GM06990 (cell line): ENCODE measurements at regions not wholly inside any gene's neighbourhood (a gene's known extent, or its start where the extent isn't known, plus 50 kb on each side); places are given as distances from the start of the nearest gene placed in this dataset.

Source experiments
- DNase-seq: peaks from one replicate; pipeline ENCODE4 v3.0.0-alpha.2; 2011; ENCODE audit not compliant: insufficient read length; ENCODE audit errors: extremely low read depth
- H3K27me3 ChIP-seq: replicated peaks from 2 replicates; pipeline ENCODE4 v1.6.0; 2011; ENCODE audit warnings: low read length; ENCODE audit not compliant: control insufficient read depth, insufficient read depth
- H3K36me3 ChIP-seq: 2 replicates; pipeline ENCODE4 v1.5.1; 2011; ENCODE audit warnings: low read length; ENCODE audit not compliant: control insufficient read depth, insufficient read depth
- H3K4me3 ChIP-seq: replicated peaks from 2 replicates; pipeline ENCODE4 v1.5.1; 2011; ENCODE audit warnings: low read depth, mild to moderate bottlenecking, control low read depth, low read length
- TF ChIP-seq, protein P1 (sequence below): IDR thresholded peaks from 2 replicates; pipeline ENCODE4 v1.5.1; 2011; ENCODE audit warnings: low read length, control low read depth, mild to moderate bottlenecking, inconsistent platforms; ENCODE audit not compliant: insufficient read depth, poor library complexity, severe bottlenecking

DNA sequence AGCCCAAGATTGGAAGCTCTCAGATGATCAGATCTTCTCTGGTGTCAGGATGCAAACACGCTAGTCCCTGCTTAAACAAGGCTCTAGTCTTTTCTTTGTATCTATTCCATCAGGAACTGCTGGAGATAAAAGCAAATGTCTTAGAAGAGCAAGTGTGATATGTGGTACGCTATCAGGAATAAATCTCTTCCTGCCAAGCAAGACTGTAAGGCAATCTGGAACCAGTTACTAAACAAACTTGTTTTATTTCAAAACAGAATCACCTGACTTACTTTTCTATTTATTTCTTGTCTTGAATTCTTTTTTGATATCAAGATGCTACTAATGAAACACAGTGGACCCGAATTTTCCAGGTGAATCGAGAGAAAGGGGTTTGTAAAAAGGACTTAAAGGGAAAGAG is 139.9 kb upstream of the ZNF644 start:
- H3K36me3 ChIP-seq: no peaks in the 10 kb centered on the region
- H3K4me3 ChIP-seq: no peak overlapping the region
- DNase-seq: no peak
- no peaks in the 10 kb centered on the region for H3K27me3 ChIP-seq
- TF ChIP-seq, protein P1, sequence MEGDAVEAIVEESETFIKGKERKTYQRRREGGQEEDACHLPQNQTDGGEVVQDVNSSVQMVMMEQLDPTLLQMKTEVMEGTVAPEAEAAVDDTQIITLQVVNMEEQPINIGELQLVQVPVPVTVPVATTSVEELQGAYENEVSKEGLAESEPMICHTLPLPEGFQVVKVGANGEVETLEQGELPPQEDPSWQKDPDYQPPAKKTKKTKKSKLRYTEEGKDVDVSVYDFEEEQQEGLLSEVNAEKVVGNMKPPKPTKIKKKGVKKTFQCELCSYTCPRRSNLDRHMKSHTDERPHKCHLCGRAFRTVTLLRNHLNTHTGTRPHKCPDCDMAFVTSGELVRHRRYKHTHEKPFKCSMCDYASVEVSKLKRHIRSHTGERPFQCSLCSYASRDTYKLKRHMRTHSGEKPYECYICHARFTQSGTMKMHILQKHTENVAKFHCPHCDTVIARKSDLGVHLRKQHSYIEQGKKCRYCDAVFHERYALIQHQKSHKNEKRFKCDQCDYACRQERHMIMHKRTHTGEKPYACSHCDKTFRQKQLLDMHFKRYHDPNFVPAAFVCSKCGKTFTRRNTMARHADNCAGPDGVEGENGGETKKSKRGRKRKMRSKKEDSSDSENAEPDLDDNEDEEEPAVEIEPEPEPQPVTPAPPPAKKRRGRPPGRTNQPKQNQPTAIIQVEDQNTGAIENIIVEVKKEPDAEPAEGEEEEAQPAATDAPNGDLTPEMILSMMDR: no peak

- no peaks in the 10 kb centered on the region for H3K27me3 ChIP-seq
- TF ChIP-seq, protein P1: no peak
- no peaks in the 10 kb centered on the region for H3K36me3 ChIP-seq
- no peak for DNase-seq
- no peak overlapping the region for H3K4me3 ChIP-seq
Observed at GRCh38 chr1:91161166-91161565, 139.3 kb upstream of the ZNF644 start.

DNA sequence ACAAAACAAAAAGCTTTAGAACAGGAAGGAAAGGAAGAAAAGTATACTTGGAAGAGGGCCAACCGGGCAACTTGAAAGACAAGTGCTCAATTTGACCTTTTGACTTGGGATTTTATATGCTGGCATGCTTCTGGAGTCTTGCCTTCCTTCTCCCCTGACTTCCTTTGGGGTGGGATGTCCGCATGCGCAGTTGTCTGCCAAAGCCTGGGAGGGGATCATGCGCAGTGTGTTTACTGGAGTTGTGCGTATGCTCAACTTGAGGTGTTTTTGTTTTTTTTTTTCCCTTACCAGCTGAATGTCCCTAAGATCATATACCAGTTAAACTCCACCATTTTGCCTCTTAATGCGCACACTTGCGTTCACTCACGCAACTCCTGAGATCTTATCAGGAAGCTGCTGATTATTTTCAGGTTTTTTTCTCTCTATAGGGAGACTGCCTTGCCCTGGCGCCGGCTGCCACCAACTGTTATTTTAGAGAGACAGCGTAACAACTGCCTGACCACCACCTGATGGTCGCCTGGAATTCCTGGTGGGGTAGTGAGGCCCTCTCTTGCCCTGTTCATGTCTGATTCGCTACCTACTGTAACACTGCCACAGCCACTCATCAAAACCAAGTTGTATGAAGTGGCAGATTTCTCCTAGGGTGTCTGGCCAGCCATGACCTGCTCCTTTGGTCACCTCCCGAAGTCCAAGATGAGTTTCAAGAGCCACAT is 138.7 kb upstream of the ZNF644 start:
- Histone ChIP-seq H3K36me3 (no peaks in the 10 kb centered on the region), H3K4me3 (no peak overlapping the region), H3K27me3 (no peaks in the 10 kb centered on the region)
- TF ChIP-seq, protein P1: no peak
- DNase-seq: no peak

- DNase-seq: no peak
- Histone ChIP-seq H3K27me3 (no peaks in the 10 kb centered on the region), H3K36me3 (no peaks in the 10 kb centered on the region), H3K4me3 (no peak overlapping the region)
- TF ChIP-seq, protein P1: no peak
Observed at GRCh38 chr1:91153341-91153740, 131.5 kb upstream of the ZNF644 start.

- H3K36me3 ChIP-seq: no peaks in the 10 kb centered on the region
- TF ChIP-seq, protein P1: no peak
- H3K4me3 ChIP-seq: no peak overlapping the region
- DNase-seq: no peak
- H3K27me3 ChIP-seq: no peaks in the 10 kb centered on the region
Observed at GRCh38 chr1:91152331-91152730, 130.5 kb upstream of the ZNF644 start.

GRCh38 chr1:91151702-91152101 is 129.9 kb upstream of the ZNF644 start:
- TF ChIP-seq, protein P1: no peak
- DNase-seq: no peak
- H3K27me3 ChIP-seq: no peaks in the 10 kb centered on the region
- H3K4me3 ChIP-seq: no peak overlapping the region
- no peaks in the 10 kb centered on the region for H3K36me3 ChIP-seq
